Sigmoid colon (tissue), 6 donors: ENCODE measurements at regions not wholly inside any gene's neighbourhood (a gene's known extent, or its start where the extent isn't known, plus 50 kb on each side); places are given as distances from the start of the nearest gene placed in this dataset.

Experiments
- DNase-seq: peaks from one replicate; pipeline ENCODE4 v3.0.0-alpha.2; 2019
- H3K27ac ChIP-seq, 4 donors: fragments of 200-600 bp; sonication (generic); one replicate each; pipeline ENCODE4 v1.5.1; 2016 to 2019; ENCODE audit warnings: mild to moderate bottlenecking in 1 of 4
- H3K27me3 ChIP-seq, 3 donors: fragments of 200-600 bp; sonication (generic); one replicate each; pipeline ENCODE4 v1.5.1; 2019; ENCODE audit warnings: mild to moderate bottlenecking in 1 of 3
- H3K36me3 ChIP-seq, 4 donors: fragments of 200-600 bp; sonication (generic); one replicate each; pipeline ENCODE4 v1.5.1; 2016 to 2019
- H3K4me1 ChIP-seq, 4 donors: fragments of 200-600 bp; sonication (generic); one replicate each; pipeline ENCODE4 v1.5.1; 2017 to 2019
- H3K4me3 ChIP-seq, 4 donors: fragments of 200-600 bp; sonication (generic); one replicate each; pipeline ENCODE4 v1.5.1; 2017 to 2019; ENCODE audit warnings: mild to moderate bottlenecking in 2 of 4, moderate library complexity in 1 of 4
- H3K9me3 ChIP-seq, 4 donors: fragments of 200-600 bp in 3 of 4; sonication (generic) in 3 of 4; one replicate each; pipeline versions ENCODE4 v1.5.1 to v1.6.1; 2013 to 2019
- CTCF ChIP-seq, 4 experiments: fragments of 450-650 bp in 3 of 4; fragments of 200-600 bp in 1 of 4; IDR thresholded peaks; one replicate each; pipeline ENCODE4 v1.5.1; 2016 to 2019; ENCODE audit warnings: antibody characterized with exemption in 4 of 4, mild to moderate bottlenecking in 3 of 4, moderate library complexity in 2 of 4
- EP300 ChIP-seq, 4 donors: sonication (generic); formaldehyde crosslinking; IDR thresholded peaks; one replicate each; pipeline ENCODE4 v1.6.1; 2017; ENCODE audit warnings: antibody characterized with exemption in 4 of 4
- POLR2A ChIP-seq, 2 donors: fragments of 450-650 bp; IDR thresholded peaks; one replicate each; pipeline ENCODE4 v1.6.1; 2016; ENCODE audit warnings: antibody characterized with exemption in 2 of 2, mild to moderate bottlenecking in 2 of 2, moderate library complexity in 2 of 2
- POLR2AphosphoS5 ChIP-seq, 4 donors: sonication (generic); formaldehyde crosslinking; IDR thresholded peaks; one replicate each; pipeline ENCODE4 v1.6.1; 2017; ENCODE audit warnings: antibody characterized with exemption in 4 of 4
- WGBS, 2 donors: extraction: QIAGEN DNeasy Blood & Tissue Kit; methylation state at CpG; one replicate each; pipeline ENCODE4 v1.1.7; 2013; 5-methylcytosine and 5-hydroxymethylcytosine counted together
- intact Hi-C: fragments of 100-400 bp; cut with DNase I; formaldehyde crosslinking; loops from one replicate; pipeline ENCODE4 v1.15.1; 2023
- donor health status: healthy with polysubstance abuse.
- donor health status: healthy.

- H3K4me1 ChIP-seq, result no peaks in the 10 kb centered on the region
- WGBS, 2 donors, result 81 to 83% methylated on average over 4 of the region's 4 CpGs
Measured at GRCh38 chr12:25755136-25755970, 202.3 kb upstream of the LMNTD1 start.

GRCh38 chr12:25755971-25756260 lies 202.6 kb upstream of the RASSF8 start:
- intact Hi-C loops, result no loop called here
- Histone ChIP-seq H3K4me1 (no peaks in the 10 kb centered on the region), H3K27me3 (no peaks in the 10 kb centered on the region), H3K36me3 (no peaks in the 10 kb centered on the region), H3K27ac (no peak overlapping the region), H3K4me3 (no peak overlapping the region), H3K9me3 (no peaks in the 10 kb centered on the region)
- no peak for DNase-seq
- 85 to 97% methylated on average over 2 of the region's 2 CpGs for WGBS, 2 donors
- TF ChIP-seq POLR2AphosphoS5 (IDR thresholded peaks at IDR 0.05) (no peak), POLR2A (IDR thresholded peaks at IDR 0.05) (no peak), CTCF (IDR thresholded peaks at IDR 0.05) (no peak), EP300 (IDR thresholded peaks at IDR 0.05) (no peak)

More at GRCh38 chr12:25755136-25755970, 202.3 kb upstream of the LMNTD1 start:
- no peaks in the 10 kb centered on the region for H3K27me3 ChIP-seq
- no peak overlapping the region for H3K4me3 ChIP-seq
- no peak for DNase-seq
- no peak overlapping the region for H3K27ac ChIP-seq
- H3K36me3 ChIP-seq, result no peaks in the 10 kb centered on the region
- no peaks in the 10 kb centered on the region for H3K9me3 ChIP-seq
- TF ChIP-seq POLR2AphosphoS5 (IDR thresholded peaks at IDR 0.05), result no peak
- TF ChIP-seq POLR2A (IDR thresholded peaks at IDR 0.05), result no peak
- TF ChIP-seq EP300 (IDR thresholded peaks at IDR 0.05), result no peak
- no peak for TF ChIP-seq CTCF (IDR thresholded peaks at IDR 0.05)
- intact Hi-C loops, result no loop called here

- H3K4me1 ChIP-seq, result no peaks in the 10 kb centered on the region
- TF ChIP-seq CTCF (IDR thresholded peaks at IDR 0.05) (no peak), POLR2AphosphoS5 (IDR thresholded peaks at IDR 0.05) (no peak), POLR2A (IDR thresholded peaks at IDR 0.05) (no peak), EP300 (IDR thresholded peaks at IDR 0.05) (no peak)
- H3K9me3 ChIP-seq, result no peaks in the 10 kb centered on the region
- intact Hi-C loops, result no loop called here
- H3K27me3 ChIP-seq, result no peaks in the 10 kb centered on the region
- no peak overlapping the region for H3K4me3 ChIP-seq
- no peaks in the 10 kb centered on the region for H3K36me3 ChIP-seq
- 10 to 40% methylated on average over 1 of the region's 1 CpG for WGBS, 2 donors
- no peak for DNase-seq
- H3K27ac ChIP-seq, result no peak overlapping the region
Measured at GRCh38 chr12:25757037-25757665, 201.3 kb upstream of the RASSF8 start.

- Histone ChIP-seq H3K27ac (no peak overlapping the region), H3K4me3 (no peak overlapping the region), H3K9me3 (no peaks in the 10 kb centered on the region), H3K27me3 (no peaks in the 10 kb centered on the region), H3K36me3 (no peaks in the 10 kb centered on the region), H3K4me1 (no peaks in the 10 kb centered on the region)
- no peak for DNase-seq
- no peak for TF ChIP-seq POLR2A (IDR thresholded peaks at IDR 0.05)
- TF ChIP-seq POLR2AphosphoS5 (IDR thresholded peaks at IDR 0.05), result no peak
- no peak for TF ChIP-seq CTCF (IDR thresholded peaks at IDR 0.05)
- TF ChIP-seq EP300 (IDR thresholded peaks at IDR 0.05), result no peak
- intact Hi-C loops, result no loop called here
- 90 to 93% methylated on average over 2 of the region's 2 CpGs for WGBS, 2 donors
Measured at GRCh38 chr12:25759752-25760151, 198.7 kb upstream of the RASSF8 start.
